ENCODE measurements at regions not wholly inside any gene's neighbourhood (a gene's known extent, or its start where the extent isn't known, plus 50 kb on each side); places are given as distances from the start of the nearest gene placed in this dataset.

- ATAC-seq: no peak
- H3K9me3 ChIP-seq (ENCODE audit: control insufficient read depth, insufficient read depth, low read depth, low read length): no peaks in the 10 kb centered on the region; the same call in 1 of the 2 replicates
- no peak for TF ChIP-seq CTCF (IDR thresholded peaks at IDR 0.05)
- no peak for TF ChIP-seq SIN3A (IDR thresholded peaks at IDR 0.05; ENCODE audit: borderline replicate concordance, insufficient read depth, low read depth, low read length)
- no peak for TF ChIP-seq POLR2AphosphoS5 (IDR thresholded peaks at IDR 0.05; ENCODE audit: low read depth, low read length)
- no peak for TF ChIP-seq TCF7L2 (IDR thresholded peaks at IDR 0.05; ENCODE audit: low read depth, low read length)
- TF ChIP-seq REST (IDR thresholded peaks at IDR 0.05; ENCODE audit: insufficient read depth in 1 of 2, low read depth in 2 of 2, low read length in 1 of 2): no peak
- ChIA-PET CTCF (no interaction called here), POLR2A (no interaction called here)
- DNase-seq (ENCODE audit: low read depth, low spot score): no peak
- peaks cover 10% of the 10 kb centered on the region for H3K27me3 ChIP-seq (ENCODE audit: control insufficient read depth, insufficient read depth, low read length)
- no TSS peak for BruUV-seq (replicated peaks)
- no peak overlapping the region for H3K27ac ChIP-seq (ENCODE audit: low read length)
- H3K36me3 ChIP-seq (ENCODE audit: control insufficient read depth, insufficient read depth, low read length): no peaks in the 10 kb centered on the region
- intact Hi-C loops (cut with micrococcal nuclease; ENCODE audit: unreplicated experiment): no loop called here
- H3K4me1 ChIP-seq (ENCODE audit: control insufficient read depth, insufficient read depth, low read length): no peaks in the 10 kb centered on the region
- H3K4me3 ChIP-seq (ENCODE audit: low read depth in 2 of 2, low read length in 2 of 2): no peak overlapping the region
- in situ Hi-C loops (cut with HindIII; ENCODE audit: low pct_unique_long_range_greater_than_20kb, low sequenced_read_pairs): no loop called here
Measured at GRCh38 chr11:116545912-116546311, 226.9 kb downstream of the BUD13 start.

- CTCF ChIA-PET: no interaction called here
- in situ Hi-C loops (cut with HindIII; ENCODE audit: low pct_unique_long_range_greater_than_20kb, low sequenced_read_pairs): no loop called here
- BruUV-seq (replicated peaks): no TSS peak
Measured at GRCh38 chr11:116544721-116545120, 228.1 kb downstream of the BUD13 start.

More at GRCh38 chr11:116544721-116545120, 228.1 kb downstream of the BUD13 start:
- no peak for ATAC-seq
- intact Hi-C loops (cut with micrococcal nuclease; ENCODE audit: unreplicated experiment): no loop called here
- TF ChIP-seq TCF7L2 (IDR thresholded peaks at IDR 0.05; ENCODE audit: low read depth, low read length): no peak
- TF ChIP-seq CTCF (IDR thresholded peaks at IDR 0.05): no peak
- TF ChIP-seq REST (IDR thresholded peaks at IDR 0.05; ENCODE audit: insufficient read depth in 1 of 2, low read depth in 2 of 2, low read length in 1 of 2): no peak
- no peak for TF ChIP-seq POLR2AphosphoS5 (IDR thresholded peaks at IDR 0.05; ENCODE audit: low read depth, low read length)
- no peak for TF ChIP-seq SIN3A (IDR thresholded peaks at IDR 0.05; ENCODE audit: borderline replicate concordance, insufficient read depth, low read depth, low read length)
- Histone ChIP-seq H3K27ac (ENCODE audit: low read length) (no peak overlapping the region), H3K27me3 (ENCODE audit: control insufficient read depth, insufficient read depth, low read length) (peaks cover 10% of the 10 kb centered on the region), H3K4me1 (ENCODE audit: control insufficient read depth, insufficient read depth, low read length) (no peaks in the 10 kb centered on the region), H3K4me3 (ENCODE audit: low read depth in 2 of 2, low read length in 2 of 2) (no peak overlapping the region), H3K9me3 (ENCODE audit: control insufficient read depth, insufficient read depth, low read depth, low read length) (no peaks in the 10 kb centered on the region; the same call in 1 of the 2 replicates), H3K36me3 (ENCODE audit: control insufficient read depth, insufficient read depth, low read length) (no peaks in the 10 kb centered on the region)
- DNase-seq (ENCODE audit: low read depth, low spot score): no peak
- POLR2A ChIA-PET: no interaction called here
